WERI-Rb-1 (cell line): ENCODE measurements at regions not wholly inside any gene's neighbourhood (a gene's known extent, or its start where the extent isn't known, plus 50 kb on each side); places are given as distances from the start of the nearest gene placed in this dataset.

Experiments used
- DNase-seq: peaks from one replicate; pipeline ENCODE4 v3.0.0-alpha.2; 2020
- H3K27ac ChIP-seq: fragments of 250-450 bp; sonication (Bioruptor Pico); 2 replicates; pipeline ENCODE4 v1.5.1; 2020; ENCODE audit warnings: mild to moderate bottlenecking, moderate library complexity
- H3K27me3 ChIP-seq: fragments of 250-450 bp; sonication (Bioruptor Pico); 2 replicates; pipeline ENCODE4 v1.5.1; 2021; ENCODE audit warnings: mild to moderate bottlenecking, low read depth, moderate library complexity; ENCODE audit not compliant: insufficient read depth, severe bottlenecking
- H3K36me3 ChIP-seq: fragments of 250-450 bp; sonication (Bioruptor Pico); 2 replicates; pipeline ENCODE4 v1.5.1; 2020; ENCODE audit warnings: mild to moderate bottlenecking, moderate library complexity
- H3K4me3 ChIP-seq: 2 replicates; pipeline ENCODE4 v1.5.1; 2011; ENCODE audit warnings: low read depth, mild to moderate bottlenecking, control low read depth, low read length
- H3K9me3 ChIP-seq: fragments of 250-450 bp; sonication (Bioruptor Pico); 2 replicates; pipeline ENCODE4 v1.5.1; 2021; ENCODE audit warnings: mild to moderate bottlenecking, moderate library complexity; ENCODE audit not compliant: severe bottlenecking
- CTCF ChIP-seq: IDR thresholded peaks from 2 replicates; pipeline ENCODE4 v1.5.1; 2011; ENCODE audit warnings: low read depth, mild to moderate bottlenecking, control low read depth, inconsistent platforms, low read length

DNA sequence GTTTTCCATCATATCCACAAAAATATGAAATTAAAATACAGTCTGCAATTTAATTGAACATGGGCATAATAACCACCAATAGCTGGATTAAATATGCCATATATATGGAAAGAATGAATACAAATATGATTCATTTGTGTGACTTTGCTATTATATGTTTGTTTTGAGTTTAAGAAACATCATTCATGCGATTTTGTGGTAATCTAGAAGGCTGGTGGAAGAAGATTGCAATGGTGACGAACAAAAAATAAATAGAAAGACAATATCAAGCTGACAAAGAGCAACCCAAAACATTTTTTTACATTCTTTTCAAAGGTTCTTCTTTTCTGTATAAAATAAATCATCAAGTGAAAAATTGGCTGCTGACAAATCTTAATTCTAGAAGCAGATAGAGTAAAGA lies 610.0 kb downstream of the MAT2B start:
- H3K36me3 ChIP-seq = no peaks in the 10 kb centered on the region
- DNase-seq = no peak
- H3K27ac ChIP-seq = no peak overlapping the region
- no peak overlapping the region for H3K4me3 ChIP-seq
- no peaks in the 10 kb centered on the region for H3K27me3 ChIP-seq
- no peaks in the 10 kb centered on the region for H3K9me3 ChIP-seq
- TF ChIP-seq CTCF = no peak

DNA sequence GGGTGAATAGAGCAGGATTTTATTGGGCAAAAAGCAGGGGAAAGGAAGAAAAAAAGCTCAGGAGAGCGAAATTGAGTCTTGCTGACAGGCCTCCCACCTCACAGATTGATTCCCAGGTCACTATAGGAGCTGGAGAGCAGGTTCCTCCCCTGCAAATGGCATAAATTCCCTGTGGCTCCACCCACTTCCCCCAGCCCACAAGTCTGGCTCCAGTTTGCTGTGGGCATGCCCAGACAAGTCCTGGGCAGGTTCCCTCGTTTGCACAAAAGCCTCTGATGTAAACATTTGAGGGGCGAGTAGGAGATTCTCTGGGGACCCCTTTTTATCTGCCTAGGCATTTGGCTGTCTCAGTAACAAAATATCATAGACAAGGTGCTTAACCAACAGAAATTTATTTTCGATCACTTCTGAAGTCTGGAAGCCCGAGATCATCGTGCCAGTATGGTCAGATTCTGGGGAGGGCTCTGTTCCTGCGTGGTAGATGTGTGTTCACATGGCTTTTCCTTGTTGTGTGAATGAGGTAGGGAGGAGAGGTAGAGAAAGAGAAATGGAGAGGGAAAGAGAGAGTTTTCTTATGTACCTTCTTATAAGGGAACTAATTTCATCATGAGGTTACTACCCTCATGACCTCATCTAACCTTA lies 614.5 kb downstream of the MAT2B start:
- no peaks in the 10 kb centered on the region for H3K27me3 ChIP-seq
- H3K27ac ChIP-seq = peak overlapping the region; percentile 60
- no peaks in the 10 kb centered on the region for H3K36me3 ChIP-seq
- no peak for TF ChIP-seq CTCF
- H3K9me3 ChIP-seq = no peaks in the 10 kb centered on the region
- H3K4me3 ChIP-seq = no peak overlapping the region
- peak; percentile 62 for DNase-seq

DNA sequence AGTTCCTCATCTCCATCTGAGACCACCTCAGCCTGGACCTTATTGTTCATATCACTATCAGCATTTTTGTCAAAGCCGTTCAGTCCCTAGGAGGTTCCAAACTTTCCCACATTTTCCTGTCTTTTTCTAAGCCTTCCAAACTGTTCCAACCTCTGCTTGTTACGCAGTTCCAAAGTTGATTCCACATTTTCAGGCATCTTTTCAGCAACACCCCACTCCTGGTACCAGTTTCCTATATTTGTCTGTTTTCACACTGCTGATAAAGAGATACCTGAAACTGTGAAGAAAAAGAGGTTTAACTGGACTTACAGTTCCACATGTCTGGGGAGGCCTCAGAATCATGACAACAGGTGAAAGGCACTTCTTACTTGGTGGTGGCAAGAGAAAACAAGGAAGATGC lies 622.1 kb downstream of the MAT2B start:
- H3K27ac ChIP-seq = no peak overlapping the region
- no peak for DNase-seq
- H3K9me3 ChIP-seq = peaks cover 4% of the 10 kb centered on the region
- no peak overlapping the region for H3K4me3 ChIP-seq
- H3K36me3 ChIP-seq = no peaks in the 10 kb centered on the region
- H3K27me3 ChIP-seq = no peaks in the 10 kb centered on the region
- TF ChIP-seq CTCF = no peak

- Histone ChIP-seq H3K27ac (no peak overlapping the region), H3K36me3 (no peaks in the 10 kb centered on the region), H3K27me3 (no peaks in the 10 kb centered on the region), H3K4me3 (no peak overlapping the region), H3K9me3 (peaks cover 6% of the 10 kb centered on the region)
- no peak for TF ChIP-seq CTCF
- DNase-seq = no peak
Measured at GRCh38 chr5:164132358-164132757, 626.9 kb downstream of the MAT2B start.

- no peak overlapping the region for H3K4me3 ChIP-seq
- TF ChIP-seq CTCF = no peak
- peaks cover 6% of the 10 kb centered on the region for H3K9me3 ChIP-seq
- H3K27ac ChIP-seq = no peak overlapping the region
- no peaks in the 10 kb centered on the region for H3K27me3 ChIP-seq
- H3K36me3 ChIP-seq = no peaks in the 10 kb centered on the region
- DNase-seq = no peak
Measured at GRCh38 chr5:164137095-164137494, 631.7 kb downstream of the MAT2B start.

DNA sequence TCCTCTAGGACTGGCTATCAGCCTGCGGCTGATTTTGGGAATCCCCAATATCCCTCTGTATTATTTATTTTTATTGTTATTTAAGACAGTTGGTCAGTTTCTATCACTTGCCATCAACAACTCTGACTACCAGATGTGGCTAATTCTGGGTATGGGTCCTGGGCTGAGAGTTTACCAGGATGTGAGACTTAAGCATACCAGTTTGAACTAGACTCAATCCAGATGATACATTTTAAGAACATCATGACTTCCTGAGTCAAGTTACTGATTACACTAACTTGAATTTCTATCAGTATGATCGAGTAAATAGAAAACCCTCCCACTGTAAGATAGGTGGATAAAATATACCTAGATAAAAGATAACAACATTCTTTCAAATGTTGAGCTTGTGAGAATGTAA lies 634.0 kb downstream of the MAT2B start:
- H3K4me3 ChIP-seq = no peak overlapping the region
- no peaks in the 10 kb centered on the region for H3K27me3 ChIP-seq
- H3K36me3 ChIP-seq = no peaks in the 10 kb centered on the region
- TF ChIP-seq CTCF = no peak
- H3K9me3 ChIP-seq = no peaks in the 10 kb centered on the region
- DNase-seq = no peak
- no peak overlapping the region for H3K27ac ChIP-seq
